Caco-2 (cell line): ENCODE measurements at regions not wholly inside any gene's neighbourhood (a gene's known extent, or its start where the extent isn't known, plus 50 kb on each side); places are given as distances from the start of the nearest gene placed in this dataset.

Experiments
- BruUV-seq: library from RNA; stranded (reverse); fragments of 400-500 nt; replicated peaks from 2 replicates; lab custom pipeline; 2021; lab: Mats Ljungman, UMichigan
- CTCF ChIA-PET: fragments of 300-600 bp; sonication (Branson Sonifier 250); formaldehyde crosslinking; loops from one replicate; lab custom pipeline; 2022; ENCODE audit warnings: antibody characterized with exemption; lab: Charles Lee
- POLR2A ChIA-PET: fragments of 300-600 bp; sonication (Branson Sonifier 250); formaldehyde crosslinking; loops from one replicate; lab custom pipeline; 2022; ENCODE audit warnings: antibody characterized with exemption; lab: Charles Lee
- DNase-seq, 2 experiments: peaks; one replicate each; pipeline versions ENCODE4 v3.0.0 to v3.0.0-alpha.2; 2020 to 2022
- H3K27me3 ChIP-seq: replicated peaks from 2 replicates; pipeline ENCODE4 v1.6.0; 2011; ENCODE audit warnings: low read length; ENCODE audit not compliant: control insufficient read depth, insufficient read depth
- H3K36me3 ChIP-seq: 2 replicates; pipeline ENCODE4 v1.5.1; 2011; ENCODE audit warnings: low read length; ENCODE audit not compliant: control insufficient read depth, insufficient read depth
- H3K4me1 ChIP-seq: fragments of 250-450 bp; sonication (Bioruptor Pico); 2 replicates; pipeline ENCODE4 v1.5.1; 2020; ENCODE audit warnings: mild to moderate bottlenecking
- H3K4me3 ChIP-seq: 2 replicates; pipeline ENCODE4 v1.5.1; 2011; ENCODE audit warnings: low read depth, mild to moderate bottlenecking, control low read depth, low read length
- H3K9me3 ChIP-seq: fragments of 250-450 bp; sonication (Bioruptor Pico); 2 replicates; pipeline ENCODE4 v1.5.1; 2020; ENCODE audit warnings: mild to moderate bottlenecking, moderate library complexity
- H3K27ac Mint-ChIP-seq: one replicate; pipeline ENCODE4 v1.8.0; 2022; ENCODE audit warnings: mixed read lengths; ENCODE audit not compliant: unreplicated experiment
- H3K27me3 Mint-ChIP-seq: one replicate; pipeline ENCODE4 v1.8.0; 2022; ENCODE audit warnings: mixed read lengths; ENCODE audit not compliant: insufficient read depth, unreplicated experiment
- H3K36me3 Mint-ChIP-seq: one replicate; pipeline ENCODE4 v1.8.0; 2022; ENCODE audit warnings: mild to moderate bottlenecking, mixed read lengths; ENCODE audit not compliant: insufficient read depth, unreplicated experiment
- H3K4me1 Mint-ChIP-seq: one replicate; pipeline ENCODE4 v1.8.0; 2022; ENCODE audit warnings: low read depth, mixed read lengths; ENCODE audit not compliant: unreplicated experiment
- H3K4me3 Mint-ChIP-seq: one replicate; pipeline ENCODE4 v1.8.0; 2022; ENCODE audit warnings: mild to moderate bottlenecking, moderate library complexity, mixed read lengths; ENCODE audit not compliant: unreplicated experiment
- H3K9me3 Mint-ChIP-seq: one replicate; pipeline ENCODE4 v1.8.0; 2022; ENCODE audit warnings: mixed read lengths; ENCODE audit not compliant: unreplicated experiment
- CTCF ChIP-seq, 2 experiments: fragments of 200-600 bp in 1 of 2; IDR thresholded peaks; 1 replicate in 1 of 2; 2 replicates in 1 of 2; pipeline versions ENCODE4 v1.5.1 to v1.8.0; 2011 to 2022; ENCODE audit warnings: antibody characterized with exemption in 1 of 2, control low read depth in 1 of 2, inconsistent platforms in 1 of 2, low read depth in 1 of 2, low read length in 1 of 2, mild to moderate bottlenecking in 1 of 2, moderate library complexity in 1 of 2; ENCODE audit not compliant: insufficient read depth in 1 of 2, severe bottlenecking in 1 of 2, unreplicated experiment in 1 of 2
- intact Hi-C: fragments of 100-400 bp; cut with micrococcal nuclease; formaldehyde crosslinking; loops from one replicate; pipeline ENCODE4 v1.10.0; 2022; ENCODE audit not compliant: unreplicated experiment

GRCh38 chr17:13957636-13958035, 111.7 kb upstream of the COX10 start:
- no TSS peak for BruUV-seq
- H3K36me3 ChIP-seq: no peaks in the 10 kb centered on the region
- CTCF ChIA-PET: no interaction called here
- Mint-ChIP-seq H3K4me3 (no peak overlapping the region), H3K9me3 (no peaks in the 10 kb centered on the region), H3K4me1 (peaks cover 1% of the 10 kb centered on the region), H3K27ac (no peak overlapping the region), H3K36me3 (no peaks in the 10 kb centered on the region), H3K27me3 (no peaks in the 10 kb centered on the region)
- intact Hi-C loops: no loop called here
- TF ChIP-seq CTCF (IDR thresholded peaks at IDR 0.05; ENCODE audit: insufficient read depth in 1 of 2, low read depth in 1 of 2, low read length in 1 of 2, severe bottlenecking in 1 of 2, unreplicated experiment in 1 of 2): no peak
- DNase-seq: no peak
- H3K4me1 ChIP-seq: no peaks in the 10 kb centered on the region
- H3K4me3 ChIP-seq: no peak overlapping the region
- POLR2A ChIA-PET: no interaction called here
- no peaks in the 10 kb centered on the region for H3K9me3 ChIP-seq
- H3K27me3 ChIP-seq: no peaks in the 10 kb centered on the region

DNA sequence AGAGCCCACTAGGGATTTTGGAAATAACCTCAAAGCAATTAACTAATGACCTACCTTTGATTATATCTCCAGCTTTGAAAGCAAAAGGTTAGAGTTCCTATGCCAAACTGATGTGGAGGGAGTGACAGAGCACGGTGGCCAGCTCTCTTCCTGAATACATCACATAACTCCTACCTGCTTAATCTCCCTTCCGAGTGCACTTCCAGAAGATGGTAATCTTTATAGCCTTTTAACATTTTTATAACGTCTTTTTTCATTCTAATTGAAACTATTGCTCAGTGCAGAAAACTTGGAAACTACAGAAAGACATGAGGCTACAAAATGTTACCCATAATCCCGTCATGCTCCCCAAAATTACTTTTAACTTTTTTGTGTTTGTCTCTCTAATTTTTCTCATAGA, 110.5 kb upstream of the COX10 start:
- no peaks in the 10 kb centered on the region for H3K27me3 ChIP-seq
- Mint-ChIP-seq H3K4me3 (no peak overlapping the region), H3K9me3 (no peaks in the 10 kb centered on the region), H3K4me1 (peaks cover 5% of the 10 kb centered on the region), H3K36me3 (no peaks in the 10 kb centered on the region), H3K27ac (no peak overlapping the region), H3K27me3 (no peaks in the 10 kb centered on the region)
- BruUV-seq: no TSS peak
- 0 out of 2 replicates have a peak, but pooled peaks cover 3% of the 10 kb centered on the region for H3K4me1 ChIP-seq
- H3K9me3 ChIP-seq: no peaks in the 10 kb centered on the region
- no peak for TF ChIP-seq CTCF (IDR thresholded peaks at IDR 0.05; ENCODE audit: insufficient read depth in 1 of 2, low read depth in 1 of 2, low read length in 1 of 2, severe bottlenecking in 1 of 2, unreplicated experiment in 1 of 2)
- H3K36me3 ChIP-seq: no peaks in the 10 kb centered on the region
- intact Hi-C loops: no loop called here
- no peak for DNase-seq
- no peak overlapping the region for H3K4me3 ChIP-seq
- CTCF ChIA-PET: no interaction called here
- POLR2A ChIA-PET: no interaction called here

DNA sequence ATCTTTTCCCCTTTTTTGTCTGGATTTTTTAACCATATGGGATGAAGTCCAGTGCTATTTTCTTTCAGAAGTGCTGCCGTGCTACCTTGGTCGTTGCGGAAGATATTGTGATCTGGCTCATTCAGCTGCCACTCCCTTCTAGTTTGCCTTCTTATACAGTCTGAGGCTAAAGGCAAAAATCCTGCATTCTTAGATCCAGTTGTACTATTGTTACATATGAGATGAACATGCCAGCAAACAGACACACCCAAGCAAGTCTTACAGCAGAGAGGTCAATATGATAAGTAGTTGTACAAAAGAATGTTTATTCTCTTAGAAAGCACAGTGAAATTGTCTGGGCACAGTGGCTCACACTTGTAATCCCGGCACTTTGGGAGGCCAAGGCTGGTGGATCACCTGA, 108.0 kb upstream of the COX10 start:
- Mint-ChIP-seq H3K36me3 (no peaks in the 10 kb centered on the region), H3K4me1 (peaks cover 5% of the 10 kb centered on the region), H3K4me3 (no peak overlapping the region), H3K9me3 (no peaks in the 10 kb centered on the region), H3K27ac (no peak overlapping the region), H3K27me3 (no peaks in the 10 kb centered on the region)
- DNase-seq: no peak
- Histone ChIP-seq H3K27me3 (no peaks in the 10 kb centered on the region), H3K4me1 (0 out of 2 replicates have a peak, but pooled peaks cover 3% of the 10 kb centered on the region), H3K36me3 (no peaks in the 10 kb centered on the region), H3K4me3 (no peak overlapping the region), H3K9me3 (no peaks in the 10 kb centered on the region)
- no peak for TF ChIP-seq CTCF (IDR thresholded peaks at IDR 0.05; ENCODE audit: insufficient read depth in 1 of 2, low read depth in 1 of 2, low read length in 1 of 2, severe bottlenecking in 1 of 2, unreplicated experiment in 1 of 2)
- POLR2A ChIA-PET: no interaction called here
- intact Hi-C loops: no loop called here
- no TSS peak for BruUV-seq
- CTCF ChIA-PET: no interaction called here
